Endothelial cell of umbilical vein (primary cell): ENCODE measurements at regions not wholly inside any gene's neighbourhood (a gene's known extent, or its start where the extent isn't known, plus 50 kb on each side); places are given as distances from the start of the nearest gene placed in this dataset.

Experiments
- POLR2A ChIP-seq: IDR thresholded peaks from 2 replicates; pipeline ENCODE4 v1.6.1; 2012; ENCODE audit warnings: low read depth, mild to moderate bottlenecking, control low read depth, low read length
- TF ChIP-seq, protein P1 (sequence below), 2 donors: IDR thresholded peaks; 1 replicate in 1 of 2; 2 replicates in 1 of 2; pipeline ENCODE4 v1.5.1; 2011; ENCODE audit warnings: low read length in 2 of 2, mild to moderate bottlenecking in 2 of 2, moderate library complexity in 2 of 2, control low read depth in 1 of 2, inconsistent platforms in 1 of 2, low read depth in 1 of 2; ENCODE audit not compliant: insufficient read depth in 1 of 2; ENCODE audit errors: extremely low read depth in 1 of 2

DNA sequence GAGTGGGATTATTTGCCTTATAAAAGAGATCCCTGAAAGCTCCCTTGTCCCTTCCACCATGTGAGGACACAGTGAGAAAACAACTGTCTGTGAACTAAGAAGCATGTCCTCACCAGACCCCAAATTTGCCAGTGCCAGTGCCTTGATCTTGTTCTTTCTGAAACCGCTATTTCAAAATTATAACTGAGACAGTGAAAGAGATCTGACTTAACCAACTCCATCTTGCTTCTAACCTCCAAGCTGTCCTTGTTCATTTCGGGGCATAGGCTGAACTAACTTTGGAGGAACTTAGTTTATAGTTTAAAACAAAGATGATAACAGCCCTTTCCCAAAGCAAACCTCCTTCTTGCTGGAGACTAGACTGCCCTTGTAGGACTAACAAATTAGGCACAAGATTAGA, 563.9 kb downstream of the ADCYAP1 start:
- TF ChIP-seq, protein P1, sequence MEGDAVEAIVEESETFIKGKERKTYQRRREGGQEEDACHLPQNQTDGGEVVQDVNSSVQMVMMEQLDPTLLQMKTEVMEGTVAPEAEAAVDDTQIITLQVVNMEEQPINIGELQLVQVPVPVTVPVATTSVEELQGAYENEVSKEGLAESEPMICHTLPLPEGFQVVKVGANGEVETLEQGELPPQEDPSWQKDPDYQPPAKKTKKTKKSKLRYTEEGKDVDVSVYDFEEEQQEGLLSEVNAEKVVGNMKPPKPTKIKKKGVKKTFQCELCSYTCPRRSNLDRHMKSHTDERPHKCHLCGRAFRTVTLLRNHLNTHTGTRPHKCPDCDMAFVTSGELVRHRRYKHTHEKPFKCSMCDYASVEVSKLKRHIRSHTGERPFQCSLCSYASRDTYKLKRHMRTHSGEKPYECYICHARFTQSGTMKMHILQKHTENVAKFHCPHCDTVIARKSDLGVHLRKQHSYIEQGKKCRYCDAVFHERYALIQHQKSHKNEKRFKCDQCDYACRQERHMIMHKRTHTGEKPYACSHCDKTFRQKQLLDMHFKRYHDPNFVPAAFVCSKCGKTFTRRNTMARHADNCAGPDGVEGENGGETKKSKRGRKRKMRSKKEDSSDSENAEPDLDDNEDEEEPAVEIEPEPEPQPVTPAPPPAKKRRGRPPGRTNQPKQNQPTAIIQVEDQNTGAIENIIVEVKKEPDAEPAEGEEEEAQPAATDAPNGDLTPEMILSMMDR (IDR thresholded peaks at IDR 0.05; ENCODE audit: extremely low read depth in 1 of 2, insufficient read depth in 1 of 2, low read depth in 1 of 2, low read length in 2 of 2) = no peak
- no peak for TF ChIP-seq POLR2A
